H1 (cell line): ENCODE measurements at regions not wholly inside any gene's neighbourhood (a gene's known extent, or its start where the extent isn't known, plus 50 kb on each side); places are given as distances from the start of the nearest gene placed in this dataset.

Experiments
- CTCF ChIA-PET: fragments of 300-600 bp; sonication (Branson Sonifier 250); formaldehyde crosslinking; loops from one replicate; lab custom pipeline; 2021; ENCODE audit not compliant: partially characterized antibody; lab: Charles Lee
- POLR2A ChIA-PET: fragments of 300-600 bp; sonication (Branson Sonifier 250); formaldehyde crosslinking; loops from one replicate; lab custom pipeline; 2021; ENCODE audit warnings: inconsistent platforms; ENCODE audit not compliant: partially characterized antibody; lab: Charles Lee
- DNase-seq, 2 experiments: peaks; one replicate each; pipeline versions ENCODE4 v3.0.0 to v3.0.0-alpha.2; 2010 to 2022; ENCODE audit warnings: low spot score in 2 of 2, low read depth in 1 of 2, mixed read lengths in 1 of 2
- FAIRE-seq: peaks from 2 replicates; lab custom pipeline; 2011; peaks lifted over from hg19 to GRCh38; lab: Jason Lieb, UNC
- H2AFZ ChIP-seq: 2 replicates; pipeline ENCODE4 v1.8.1; 2012; ENCODE audit warnings: low read length, inconsistent platforms
- H2AK5ac ChIP-seq: 2 replicates; pipeline ENCODE4 v1.6.1; 2013; ENCODE audit warnings: low read depth, low read length
- H2BK120ac ChIP-seq: replicated peaks from 2 replicates; pipeline ENCODE3; 2013; ENCODE audit warnings: low read depth, low read length, inconsistent platforms
- H2BK12ac ChIP-seq: 2 replicates; pipeline ENCODE4 v1.6.1; 2013; ENCODE audit warnings: low read depth, low read length
- H2BK15ac ChIP-seq: 2 replicates; pipeline ENCODE4 v1.6.1; 2013; ENCODE audit warnings: low read length
- H2BK20ac ChIP-seq: 2 replicates; pipeline ENCODE4 v1.6.1; 2013; ENCODE audit warnings: low read length
- H2BK5ac ChIP-seq: 2 replicates; pipeline ENCODE4 v1.6.1; 2013; ENCODE audit warnings: low read depth, low read length
- H3K14ac ChIP-seq: 2 replicates; pipeline ENCODE4 v1.6.1; 2013; ENCODE audit warnings: inconsistent platforms; ENCODE audit not compliant: insufficient read length
- H3K18ac ChIP-seq: 2 replicates; pipeline ENCODE4 v1.6.1; 2013; ENCODE audit warnings: low read length; ENCODE audit errors: extremely low read depth
- H3K23ac ChIP-seq: 2 replicates; pipeline ENCODE4 v1.6.1; 2013; ENCODE audit warnings: inconsistent platforms; ENCODE audit not compliant: insufficient read length
- H3K23me2 ChIP-seq: 2 replicates; pipeline ENCODE4 v1.6.1; 2013; ENCODE audit warnings: low read depth, low read length
- H3K27ac ChIP-seq: 2 replicates; pipeline ENCODE4 v1.6.1; 2011; ENCODE audit warnings: low read depth, low read length, inconsistent platforms
- H3K27me3 ChIP-seq, 4 experiments: replicated peaks in 1 of 4; 1 replicate in 1 of 4; 2 replicates in 3 of 4; pipeline versions ENCODE4 v1.6.1 to v1.8.1; 2011 to 2013; ENCODE audit warnings: low read length in 3 of 4, mild to moderate bottlenecking in 3 of 4, inconsistent platforms in 2 of 4, mixed read lengths in 2 of 4, moderate library complexity in 1 of 4; ENCODE audit not compliant: control insufficient read depth in 3 of 4, insufficient read depth in 3 of 4; ENCODE audit errors: extremely low read depth in 1 of 4
- H3K36me3 ChIP-seq, 4 experiments: 2 replicates each; pipeline versions ENCODE4 v1.6.1 to v1.8.1; 2011 to 2013; ENCODE audit warnings: mild to moderate bottlenecking in 4 of 4, low read length in 3 of 4, moderate library complexity in 2 of 4, control low read depth in 1 of 4, inconsistent platforms in 1 of 4; ENCODE audit not compliant: insufficient read depth in 4 of 4, control insufficient read depth in 2 of 4
- H3K4ac ChIP-seq: replicated peaks from 2 replicates; pipeline ENCODE3; 2013; ENCODE audit warnings: low read length, low read depth, mixed read lengths, inconsistent platforms; ENCODE audit not compliant: insufficient read length
- H3K4me1 ChIP-seq, 4 experiments: replicated peaks in 1 of 4; 1 replicate in 1 of 4; 2 replicates in 3 of 4; pipeline versions ENCODE4 v1.6.1 to v1.8.1; 2011 to 2013; ENCODE audit warnings: low read length in 3 of 4, inconsistent platforms in 2 of 4, mixed read lengths in 1 of 4; ENCODE audit not compliant: insufficient read depth in 4 of 4, control insufficient read depth in 3 of 4
- H3K4me2 ChIP-seq, 2 experiments: 2 replicates each; pipeline versions ENCODE4 v1.6.1 to v1.8.1; 2011 to 2013; ENCODE audit warnings: low read depth in 2 of 2, low read length in 2 of 2, control low read depth in 1 of 2, inconsistent platforms in 1 of 2, mild to moderate bottlenecking in 1 of 2; ENCODE audit not compliant: insufficient read depth in 1 of 2
- H3K4me3 ChIP-seq, 4 experiments: fragments of 200-600, 300-600 bp in 1 of 4; sonication (generic), shearing (Covaris generic), sonication (Bioruptor Twin) in 1 of 4; 2 replicates each; pipeline versions ENCODE4 v1.5.1 to v1.8.1; 2011 to 2016; ENCODE audit warnings: low read length in 4 of 4, low read depth in 3 of 4, control low read depth in 2 of 4, inconsistent platforms in 2 of 4, mild to moderate bottlenecking in 2 of 4, mixed read lengths in 1 of 4, moderate library complexity in 1 of 4; ENCODE audit not compliant: insufficient read depth in 2 of 4; ENCODE audit errors: extremely low read depth in 1 of 4
- H3K56ac ChIP-seq: replicated peaks from 2 replicates; pipeline ENCODE3; 2013; ENCODE audit warnings: low read depth, mild to moderate bottlenecking, mixed read lengths, low read length, inconsistent platforms; ENCODE audit not compliant: insufficient read length
- H3K79me1 ChIP-seq: 2 replicates; pipeline ENCODE4 v1.6.1; 2013; ENCODE audit warnings: low read depth, low read length, control low read depth
- H3K79me2 ChIP-seq, 2 experiments: 2 replicates each; pipeline versions ENCODE4 v1.6.1 to v1.8.1; 2012 to 2013; ENCODE audit warnings: low read length in 2 of 2, mild to moderate bottlenecking in 2 of 2, inconsistent platforms in 1 of 2; ENCODE audit not compliant: insufficient read depth in 2 of 2, control insufficient read depth in 1 of 2
- H3K9ac ChIP-seq, 4 experiments: replicated peaks in 1 of 4; 1 replicate in 1 of 4; 2 replicates in 3 of 4; pipeline versions ENCODE4 v1.6.1 to v1.8.1; 2011 to 2013; ENCODE audit warnings: low read depth in 3 of 4, low read length in 3 of 4, control low read depth in 2 of 4, mild to moderate bottlenecking in 2 of 4, moderate library complexity in 2 of 4, inconsistent platforms in 1 of 4; ENCODE audit errors: extremely low read depth in 1 of 4
- H3K9me3 ChIP-seq, 2 experiments: 2 replicates each; pipeline versions ENCODE4 v1.6.1 to v1.8.1; 2012 to 2013; ENCODE audit warnings: mild to moderate bottlenecking in 2 of 2, moderate library complexity in 2 of 2, control low read depth in 1 of 2, inconsistent platforms in 1 of 2, low read depth in 1 of 2, low read length in 1 of 2, mixed read lengths in 1 of 2; ENCODE audit not compliant: insufficient read depth in 2 of 2
- H4K20me1 ChIP-seq, 2 experiments: replicated peaks in 1 of 2; 2 replicates each; pipeline versions ENCODE3 to v1.8.1; 2011 to 2013; ENCODE audit warnings: inconsistent platforms in 2 of 2, low read length in 2 of 2, mild to moderate bottlenecking in 1 of 2; ENCODE audit not compliant: insufficient read depth in 2 of 2, control insufficient read depth in 1 of 2
- H4K5ac ChIP-seq: 2 replicates; pipeline ENCODE4 v1.6.1; 2013; ENCODE audit warnings: low read length, low read depth, mixed read lengths, inconsistent platforms; ENCODE audit not compliant: insufficient read length
- H4K8ac ChIP-seq: 2 replicates; pipeline ENCODE4 v1.8.0; 2013; ENCODE audit warnings: mild to moderate bottlenecking, moderate library complexity, low read length, inconsistent platforms; ENCODE audit not compliant: insufficient read depth; ENCODE audit errors: extremely low read depth
- H4K91ac ChIP-seq: replicated peaks from 2 replicates; pipeline ENCODE3; 2013; ENCODE audit warnings: low read length, mixed read lengths, inconsistent platforms; ENCODE audit not compliant: insufficient read length
- HDAC2 ChIP-seq, 2 experiments: fragments of 300-600 bp in 1 of 2; sonication (generic) in 1 of 2; IDR thresholded peaks; 2 replicates each; pipeline ENCODE4 v1.6.1; 2011 to 2012; ENCODE audit warnings: low read depth in 2 of 2, low read length in 2 of 2, mild to moderate bottlenecking in 2 of 2, moderate library complexity in 2 of 2, borderline replicate concordance in 1 of 2, inconsistent platforms in 1 of 2
- KDM5A ChIP-seq: fragments of 200-600 bp; IDR thresholded peaks from 2 replicates; pipeline ENCODE4 v1.7.1; 2012; ENCODE audit warnings: mild to moderate bottlenecking, low read length, inconsistent platforms, mixed read lengths
- SAP30 ChIP-seq: fragments of 300-600 bp; sonication (generic); IDR thresholded peaks from 2 replicates; pipeline ENCODE4 v1.7.1; 2012; ENCODE audit warnings: low read length, moderate library complexity, mild to moderate bottlenecking, inconsistent platforms; ENCODE audit not compliant: insufficient read depth, insufficient replicate concordance
- SIX5 ChIP-seq: IDR thresholded peaks from 2 replicates; pipeline ENCODE4 v1.6.1; 2011; ENCODE audit warnings: mild to moderate bottlenecking, low read depth, low read length
- YY1 ChIP-seq: IDR thresholded peaks from 2 replicates; pipeline ENCODE4 v1.6.1; 2011; ENCODE audit warnings: low read depth, mild to moderate bottlenecking, low read length
- WGBS, 2 experiments: shearing (Covaris generic) in 1 of 2; methylation state at CpG; one replicate each; pipeline versions ENCODE4 v1.1.6 to v1.1.7; 2013 to 2015; ENCODE audit warnings: low lambda C conversion rate in 2 of 2, mixed read lengths in 2 of 2, inconsistent platforms in 1 of 2, low coverage in 1 of 2, missing lambda C conversion rate in 1 of 2; ENCODE audit not compliant: insufficient replicate concordance in 2 of 2, insufficient coverage in 1 of 2, insufficient read length in 1 of 2; ENCODE audit errors: extremely low coverage in 1 of 2, missing lambda C conversion rate in 1 of 2; 5-methylcytosine and 5-hydroxymethylcytosine counted together
- TF ChIP-seq, protein P1 (sequence below): IDR thresholded peaks from 2 replicates; pipeline ENCODE4 v1.6.1; 2012; ENCODE audit warnings: inconsistent platforms
- TF ChIP-seq, protein P2 (sequence below): IDR thresholded peaks from 2 replicates; pipeline ENCODE4 v1.6.1; 2012; ENCODE audit warnings: low read length, inconsistent platforms

DNA sequence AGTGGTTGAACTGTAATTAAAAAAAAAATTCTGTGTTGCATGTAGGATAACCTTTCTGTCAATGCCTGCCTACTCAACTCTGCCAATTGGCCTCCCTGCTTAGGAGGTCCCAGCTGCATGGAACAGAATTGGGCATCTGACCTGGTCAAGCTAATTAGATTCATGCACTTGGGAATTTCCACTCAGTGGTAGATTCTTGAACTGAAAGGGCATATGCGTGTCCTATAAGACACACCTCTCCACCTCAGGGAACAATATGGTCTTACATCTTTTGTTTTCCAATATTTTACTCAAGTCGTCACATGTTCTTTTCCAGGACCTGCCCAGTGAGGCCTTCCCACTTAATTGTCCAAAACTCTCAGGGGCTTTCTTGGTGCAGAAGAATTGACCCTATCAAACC is 68.1 kb upstream of the TLK1 start:
- Histone ChIP-seq H3K27me3 (no peaks in the 10 kb centered on the region), H2BK12ac (no peak overlapping the region), H3K79me2 (no peaks in the 10 kb centered on the region), H2BK20ac (no peak overlapping the region), H4K8ac (no peak overlapping the region), H3K36me3 (no peaks in the 10 kb centered on the region), H3K14ac (no peak overlapping the region), H3K27ac (no peak overlapping the region), H3K9ac (no peak overlapping the region), H4K20me1 (no peaks in the 10 kb centered on the region), H3K23ac (no peak overlapping the region), H3K18ac (no peak overlapping the region), H3K56ac (no peak overlapping the region), H3K4me1 (peaks cover 0 to 2% (median 0%) of the 10 kb centered on the region in 4 experiments; a peak in 2 of 7 replicates), H3K79me1 (no peaks in the 10 kb centered on the region), H3K4ac (no peak overlapping the region), H2BK120ac (no peak overlapping the region), H3K4me2 (no peak overlapping the region), H2AFZ (no peak overlapping the region), H4K91ac (no peak overlapping the region), H2BK15ac (no peak overlapping the region), H3K4me3 (no peak overlapping the region), H4K5ac (no peak overlapping the region), H2AK5ac (no peak overlapping the region), H2BK5ac (no peak overlapping the region), H3K23me2 (no peaks in the 10 kb centered on the region), H3K9me3 (no peaks in the 10 kb centered on the region)
- 83% methylated on average over 2 of the region's 2 CpGs; no CpG with 5 or more reads in 1 of the 2 experiments for WGBS, 2 experiments
- CTCF ChIA-PET = interaction anchor here (0.8 to 1.6 kb wide), 4 partner anchors 20 to 946 kb away, joined by 3 to 6 read pairs (median 4); no protein-coding TSS in a partner anchor
- POLR2A ChIA-PET = no interaction called here
- DNase-seq (no peak), FAIRE-seq (no peak)
- TF ChIP-seq KDM5A = no peak
- TF ChIP-seq, protein P1, sequence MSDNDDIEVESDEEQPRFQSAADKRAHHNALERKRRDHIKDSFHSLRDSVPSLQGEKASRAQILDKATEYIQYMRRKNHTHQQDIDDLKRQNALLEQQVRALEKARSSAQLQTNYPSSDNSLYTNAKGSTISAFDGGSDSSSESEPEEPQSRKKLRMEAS = no peak
- no peak for TF ChIP-seq HDAC2 (IDR thresholded peaks at IDR 0.05; ENCODE audit: borderline replicate concordance in 1 of 2, low read depth in 2 of 2, low read length in 2 of 2)
- TF ChIP-seq SIX5 = no peak
- TF ChIP-seq, protein P2, sequence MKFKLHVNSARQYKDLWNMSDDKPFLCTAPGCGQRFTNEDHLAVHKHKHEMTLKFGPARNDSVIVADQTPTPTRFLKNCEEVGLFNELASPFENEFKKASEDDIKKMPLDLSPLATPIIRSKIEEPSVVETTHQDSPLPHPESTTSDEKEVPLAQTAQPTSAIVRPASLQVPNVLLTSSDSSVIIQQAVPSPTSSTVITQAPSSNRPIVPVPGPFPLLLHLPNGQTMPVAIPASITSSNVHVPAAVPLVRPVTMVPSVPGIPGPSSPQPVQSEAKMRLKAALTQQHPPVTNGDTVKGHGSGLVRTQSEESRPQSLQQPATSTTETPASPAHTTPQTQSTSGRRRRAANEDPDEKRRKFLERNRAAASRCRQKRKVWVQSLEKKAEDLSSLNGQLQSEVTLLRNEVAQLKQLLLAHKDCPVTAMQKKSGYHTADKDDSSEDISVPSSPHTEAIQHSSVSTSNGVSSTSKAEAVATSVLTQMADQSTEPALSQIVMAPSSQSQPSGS = no peak
- no peak for TF ChIP-seq SAP30
- no peak for TF ChIP-seq YY1
